Esophagus (tissue), 2 donors: ENCODE measurements at regions not wholly inside any gene's neighbourhood (a gene's known extent, or its start where the extent isn't known, plus 50 kb on each side); places are given as distances from the start of the nearest gene placed in this dataset.

Source experiments
- H3K27ac ChIP-seq, 2 donors: one replicate each; pipeline ENCODE4 v1.5.1; 2013; ENCODE audit warnings: low read depth in 2 of 2, mild to moderate bottlenecking in 2 of 2, inconsistent platforms in 1 of 2, low read length in 1 of 2, moderate library complexity in 1 of 2
- H3K27me3 ChIP-seq, 2 donors: one replicate each; pipeline ENCODE4 v1.6.1; 2013; ENCODE audit warnings: low read length in 2 of 2, control low read depth in 1 of 2, mild to moderate bottlenecking in 1 of 2; ENCODE audit not compliant: insufficient read depth in 2 of 2, control insufficient read depth in 1 of 2
- H3K36me3 ChIP-seq, 2 donors: one replicate each; pipeline ENCODE4 v1.6.1; 2013; ENCODE audit warnings: low read length in 1 of 2; ENCODE audit not compliant: control insufficient read depth in 2 of 2, insufficient read depth in 2 of 2
- H3K4me1 ChIP-seq, 2 donors: one replicate each; pipeline ENCODE4 v1.6.1; 2013; ENCODE audit warnings: low read length in 1 of 2; ENCODE audit not compliant: control insufficient read depth in 2 of 2, insufficient read depth in 2 of 2
- H3K4me3 ChIP-seq, 2 donors: one replicate each; pipeline ENCODE4 v1.5.1; 2013; ENCODE audit warnings: low read length in 2 of 2, mild to moderate bottlenecking in 2 of 2, low read depth in 1 of 2, moderate library complexity in 1 of 2
- H3K9me3 ChIP-seq, 2 donors: one replicate each; pipeline ENCODE4 v1.6.1; 2013; ENCODE audit warnings: mild to moderate bottlenecking in 2 of 2, low read depth in 1 of 2, low read length in 1 of 2, moderate library complexity in 1 of 2; ENCODE audit not compliant: control insufficient read depth in 2 of 2, insufficient read depth in 1 of 2
- WGBS, 2 donors: extraction: QIAGEN DNeasy Blood & Tissue Kit; methylation state at CpG; one replicate each; pipeline ENCODE4 v1.1.7; 2013; 5-methylcytosine and 5-hydroxymethylcytosine counted together
- donor health status: healthy with polysubstance abuse.
- donor health status: Bipolar disorder and iron deficiency.

GRCh38 chr2:12333293-12333692, 383.4 kb upstream of the TRIB2 start:
- H3K9me3 ChIP-seq, result no peaks in the 10 kb centered on the region
- H3K36me3 ChIP-seq, result no peaks in the 10 kb centered on the region
- H3K27me3 ChIP-seq, result no peaks in the 10 kb centered on the region
- WGBS, 2 donors, result 63 to 67% methylated on average over 2 of the region's 2 CpGs
- H3K4me1 ChIP-seq, result no peaks in the 10 kb centered on the region
- H3K27ac ChIP-seq, result no peak overlapping the region
- H3K4me3 ChIP-seq, result no peak overlapping the region

GRCh38 chr2:12334412-12334966, 382.2 kb upstream of the TRIB2 start:
- WGBS, 2 donors, result 80 to 81% methylated on average over 11 of the region's 11 CpGs
- no peak overlapping the region for H3K27ac ChIP-seq
- H3K9me3 ChIP-seq, result no peaks in the 10 kb centered on the region
- H3K27me3 ChIP-seq, result no peaks in the 10 kb centered on the region
- H3K4me1 ChIP-seq, result no peaks in the 10 kb centered on the region
- H3K4me3 ChIP-seq, result no peak overlapping the region
- no peaks in the 10 kb centered on the region for H3K36me3 ChIP-seq

GRCh38 chr2:12335131-12335530, 381.6 kb upstream of the TRIB2 start:
- H3K4me1 ChIP-seq, result no peaks in the 10 kb centered on the region
- WGBS, 2 donors, result 74 to 75% methylated on average over 6 of the region's 6 CpGs
- no peak overlapping the region for H3K4me3 ChIP-seq
- no peaks in the 10 kb centered on the region for H3K27me3 ChIP-seq
- H3K36me3 ChIP-seq, result no peaks in the 10 kb centered on the region
- no peak overlapping the region for H3K27ac ChIP-seq
- no peaks in the 10 kb centered on the region for H3K9me3 ChIP-seq

GRCh38 chr2:12335995-12336394, 380.7 kb upstream of the TRIB2 start:
- H3K36me3 ChIP-seq, result no peaks in the 10 kb centered on the region
- H3K27ac ChIP-seq, result no peak overlapping the region
- H3K27me3 ChIP-seq, result no peaks in the 10 kb centered on the region
- H3K9me3 ChIP-seq, result no peaks in the 10 kb centered on the region
- no peaks in the 10 kb centered on the region for H3K4me1 ChIP-seq
- WGBS, 2 donors, result 84 to 89% methylated on average over 2 of the region's 2 CpGs
- no peak overlapping the region for H3K4me3 ChIP-seq

GRCh38 chr2:12338946-12339697, 377.6 kb upstream of the TRIB2 start:
- H3K4me1 ChIP-seq, result no peaks in the 10 kb centered on the region
- H3K27me3 ChIP-seq, result no peaks in the 10 kb centered on the region
- H3K27ac ChIP-seq, result no peak overlapping the region
- no peak overlapping the region for H3K4me3 ChIP-seq
- 87 to 88% methylated on average over 7 of the region's 7 CpGs for WGBS, 2 donors
- H3K9me3 ChIP-seq, result no peaks in the 10 kb centered on the region
- no peaks in the 10 kb centered on the region for H3K36me3 ChIP-seq

GRCh38 chr2:12340164-12340563, 376.6 kb upstream of the TRIB2 start:
- H3K4me1 ChIP-seq, result no peaks in the 10 kb centered on the region
- no peak overlapping the region for H3K27ac ChIP-seq
- no peaks in the 10 kb centered on the region for H3K27me3 ChIP-seq
- no peaks in the 10 kb centered on the region for H3K36me3 ChIP-seq
- no peaks in the 10 kb centered on the region for H3K9me3 ChIP-seq
- 56 to 64% methylated on average over 4 of the region's 4 CpGs for WGBS, 2 donors
- H3K4me3 ChIP-seq, result no peak overlapping the region

- Histone ChIP-seq H3K4me3 (no peak overlapping the region), H3K9me3 (no peaks in the 10 kb centered on the region), H3K4me1 (no peaks in the 10 kb centered on the region), H3K27ac (no peak overlapping the region), H3K36me3 (no peaks in the 10 kb centered on the region), H3K27me3 (no peaks in the 10 kb centered on the region)
- 89 to 92% methylated on average over 1 of the region's 1 CpG for WGBS, 2 donors
These were observed 375.5 kb upstream of the TRIB2 start for GRCh38 chr2:12341215-12341614.

GRCh38 chr2:12341920-12342319, 374.8 kb upstream of the TRIB2 start:
- H3K4me3 ChIP-seq, result no peak overlapping the region
- no peaks in the 10 kb centered on the region for H3K36me3 ChIP-seq
- no peaks in the 10 kb centered on the region for H3K9me3 ChIP-seq
- no peaks in the 10 kb centered on the region for H3K27me3 ChIP-seq
- H3K27ac ChIP-seq, result no peak overlapping the region
- 81 to 84% methylated on average over 3 of the region's 3 CpGs for WGBS, 2 donors
- H3K4me1 ChIP-seq, result no peaks in the 10 kb centered on the region

GRCh38 chr2:12343141-12343540, 373.6 kb upstream of the TRIB2 start:
- Histone ChIP-seq H3K4me3 (no peak overlapping the region), H3K4me1 (no peaks in the 10 kb centered on the region), H3K27ac (no peak overlapping the region), H3K27me3 (no peaks in the 10 kb centered on the region), H3K36me3 (no peaks in the 10 kb centered on the region), H3K9me3 (no peaks in the 10 kb centered on the region)
- 89 to 94% methylated on average over 5 of the region's 5 CpGs for WGBS, 2 donors

- no peak overlapping the region for H3K27ac ChIP-seq
- no peaks in the 10 kb centered on the region for H3K9me3 ChIP-seq
- H3K4me3 ChIP-seq, result no peak overlapping the region
- H3K36me3 ChIP-seq, result no peaks in the 10 kb centered on the region
- H3K27me3 ChIP-seq, result no peaks in the 10 kb centered on the region
- 37 to 42% methylated on average over 4 of the region's 4 CpGs for WGBS, 2 donors
- no peaks in the 10 kb centered on the region for H3K4me1 ChIP-seq
These were observed 369.7 kb upstream of the TRIB2 start for GRCh38 chr2:12347066-12347493.
